ENCODE measurements at regions not wholly inside any gene's neighbourhood (a gene's known extent, or its start where the extent isn't known, plus 50 kb on each side); places are given as distances from the start of the nearest gene placed in this dataset.
"Not testable (repeated sequence)": the region's sequence is repeated elsewhere in the genome, so short reads cannot be mapped to it uniquely, and the experiment has no call there.

- no peak overlapping the region for H3K27ac ChIP-seq (ENCODE audit: low read length)
- no peaks in the 10 kb centered on the region for H3K9me3 ChIP-seq (ENCODE audit: control insufficient read depth, low read depth, low read length)
- H3K36me3 ChIP-seq (ENCODE audit: control insufficient read depth, low read depth, low read length) = no peaks in the 10 kb centered on the region
- no peak overlapping the region for H3K4me3 ChIP-seq (ENCODE audit: low read length)
- H3K27me3 ChIP-seq (ENCODE audit: control insufficient read depth, insufficient read depth, low read length) = no peaks in the 10 kb centered on the region
- H3K9ac ChIP-seq (ENCODE audit: low read length) = no peak overlapping the region
- H3K4me1 ChIP-seq (ENCODE audit: control insufficient read depth, low read depth, low read length) = peaks cover 9% of the 10 kb centered on the region
Measured at GRCh38 chr6:23659125-23659524, 466.9 kb upstream of the NRSN1 start.

GRCh38 chr6:23661549-23661948 lies 464.5 kb upstream of the NRSN1 start:
- Histone ChIP-seq H3K4me3 (ENCODE audit: low read length) (no peak overlapping the region), H3K4me1 (ENCODE audit: control insufficient read depth, low read depth, low read length) (peaks cover 9% of the 10 kb centered on the region), H3K36me3 (ENCODE audit: control insufficient read depth, low read depth, low read length) (no peaks in the 10 kb centered on the region), H3K9me3 (ENCODE audit: control insufficient read depth, low read depth, low read length) (no peaks in the 10 kb centered on the region), H3K27ac (ENCODE audit: low read length) (no peak overlapping the region), H3K27me3 (ENCODE audit: control insufficient read depth, insufficient read depth, low read length) (no peaks in the 10 kb centered on the region), H3K9ac (ENCODE audit: low read length) (no peak overlapping the region)

- H3K4me3 ChIP-seq (ENCODE audit: low read length) = no peak overlapping the region
Measured at GRCh38 chr6:23663096-23663495, 462.9 kb upstream of the NRSN1 start.

GRCh38 chr6:23663652-23664051 lies 462.4 kb upstream of the NRSN1 start:
- peaks cover 9% of the 10 kb centered on the region for H3K4me1 ChIP-seq (ENCODE audit: control insufficient read depth, low read depth, low read length)
- H3K9me3 ChIP-seq (ENCODE audit: control insufficient read depth, low read depth, low read length) = peaks cover 2% of the 10 kb centered on the region
- no peaks in the 10 kb centered on the region for H3K27me3 ChIP-seq (ENCODE audit: control insufficient read depth, insufficient read depth, low read length)
- H3K4me3 ChIP-seq (ENCODE audit: low read length) = no peak overlapping the region
- H3K36me3 ChIP-seq (ENCODE audit: control insufficient read depth, low read depth, low read length) = no peaks in the 10 kb centered on the region
- H3K27ac ChIP-seq (ENCODE audit: low read length) = no peak overlapping the region
- H3K9ac ChIP-seq (ENCODE audit: low read length) = no peak overlapping the region

More at GRCh38 chr6:23663096-23663495, 462.9 kb upstream of the NRSN1 start:
- Histone ChIP-seq H3K36me3 (ENCODE audit: control insufficient read depth, low read depth, low read length) (no peaks in the 10 kb centered on the region), H3K9ac (ENCODE audit: low read length) (no peak overlapping the region), H3K27ac (ENCODE audit: low read length) (no peak overlapping the region), H3K9me3 (ENCODE audit: control insufficient read depth, low read depth, low read length) (peaks cover 2% of the 10 kb centered on the region), H3K4me1 (ENCODE audit: control insufficient read depth, low read depth, low read length) (peaks cover 9% of the 10 kb centered on the region), H3K27me3 (ENCODE audit: control insufficient read depth, insufficient read depth, low read length) (no peaks in the 10 kb centered on the region)

GRCh38 chr6:23665911-23666310 lies 460.1 kb upstream of the NRSN1 start:
- H3K9ac ChIP-seq (ENCODE audit: low read length); H3K4me1 ChIP-seq (ENCODE audit: control insufficient read depth, low read depth, low read length); H3K9me3 ChIP-seq (ENCODE audit: control insufficient read depth, low read depth, low read length): not testable (repeated sequence)

GRCh38 chr6:23672737-23673136 lies 453.3 kb upstream of the NRSN1 start:
- no peak overlapping the region for H3K27ac ChIP-seq (ENCODE audit: low read length)
- H3K27me3 ChIP-seq (ENCODE audit: control insufficient read depth, insufficient read depth, low read length) = no peaks in the 10 kb centered on the region
- H3K9ac ChIP-seq (ENCODE audit: low read length) = no peak overlapping the region
- no peaks in the 10 kb centered on the region for H3K4me1 ChIP-seq (ENCODE audit: control insufficient read depth, low read depth, low read length)
- H3K4me3 ChIP-seq (ENCODE audit: low read length) = no peak overlapping the region
- no peaks in the 10 kb centered on the region for H3K36me3 ChIP-seq (ENCODE audit: control insufficient read depth, low read depth, low read length)
- H3K9me3 ChIP-seq (ENCODE audit: control insufficient read depth, low read depth, low read length) = peaks cover 6% of the 10 kb centered on the region

More at GRCh38 chr6:23665911-23666310, 460.1 kb upstream of the NRSN1 start:
- H3K27me3 ChIP-seq (ENCODE audit: control insufficient read depth, insufficient read depth, low read length); H3K27ac ChIP-seq (ENCODE audit: low read length); H3K36me3 ChIP-seq (ENCODE audit: control insufficient read depth, low read depth, low read length); H3K4me3 ChIP-seq (ENCODE audit: low read length): not testable (repeated sequence)

- Histone ChIP-seq H3K9me3 (ENCODE audit: control insufficient read depth, low read depth, low read length) (peaks cover 2% of the 10 kb centered on the region), H3K27ac (ENCODE audit: low read length) (no peak overlapping the region), H3K9ac (ENCODE audit: low read length) (no peak overlapping the region), H3K27me3 (ENCODE audit: control insufficient read depth, insufficient read depth, low read length) (no peaks in the 10 kb centered on the region), H3K4me3 (ENCODE audit: low read length) (no peak overlapping the region), H3K36me3 (ENCODE audit: control insufficient read depth, low read depth, low read length) (no peaks in the 10 kb centered on the region), H3K4me1 (ENCODE audit: control insufficient read depth, low read depth, low read length) (no peaks in the 10 kb centered on the region)
Measured at GRCh38 chr6:23678626-23679025, 447.4 kb upstream of the NRSN1 start.

- no peak overlapping the region for H3K27ac ChIP-seq (ENCODE audit: low read length)
- no peak overlapping the region for H3K4me3 ChIP-seq (ENCODE audit: low read length)
- H3K27me3 ChIP-seq (ENCODE audit: control insufficient read depth, insufficient read depth, low read length) = no peaks in the 10 kb centered on the region
- H3K9me3 ChIP-seq (ENCODE audit: control insufficient read depth, low read depth, low read length) = no peaks in the 10 kb centered on the region
- no peaks in the 10 kb centered on the region for H3K4me1 ChIP-seq (ENCODE audit: control insufficient read depth, low read depth, low read length)
- no peak overlapping the region for H3K9ac ChIP-seq (ENCODE audit: low read length)
- H3K36me3 ChIP-seq (ENCODE audit: control insufficient read depth, low read depth, low read length) = no peaks in the 10 kb centered on the region
Measured at GRCh38 chr6:23681743-23682142, 444.3 kb upstream of the NRSN1 start.

- no peaks in the 10 kb centered on the region for H3K9me3 ChIP-seq (ENCODE audit: control insufficient read depth, low read depth, low read length)
- H3K27ac ChIP-seq (ENCODE audit: low read length) = no peak overlapping the region
- H3K9ac ChIP-seq (ENCODE audit: low read length) = no peak overlapping the region
- no peak overlapping the region for H3K4me3 ChIP-seq (ENCODE audit: low read length)
- H3K4me1 ChIP-seq (ENCODE audit: control insufficient read depth, low read depth, low read length) = no peaks in the 10 kb centered on the region
- H3K36me3 ChIP-seq (ENCODE audit: control insufficient read depth, low read depth, low read length) = no peaks in the 10 kb centered on the region
- no peaks in the 10 kb centered on the region for H3K27me3 ChIP-seq (ENCODE audit: control insufficient read depth, insufficient read depth, low read length)
Measured at GRCh38 chr6:23688650-23689049, 437.4 kb upstream of the NRSN1 start.

- H3K4me1 ChIP-seq (ENCODE audit: control insufficient read depth, low read depth, low read length) = no peaks in the 10 kb centered on the region
- no peaks in the 10 kb centered on the region for H3K9me3 ChIP-seq (ENCODE audit: control insufficient read depth, low read depth, low read length)
- no peak overlapping the region for H3K27ac ChIP-seq (ENCODE audit: low read length)
- H3K9ac ChIP-seq (ENCODE audit: low read length) = no peak overlapping the region
- no peaks in the 10 kb centered on the region for H3K27me3 ChIP-seq (ENCODE audit: control insufficient read depth, insufficient read depth, low read length)
- no peak overlapping the region for H3K4me3 ChIP-seq (ENCODE audit: low read length)
- H3K36me3 ChIP-seq (ENCODE audit: control insufficient read depth, low read depth, low read length) = no peaks in the 10 kb centered on the region
Measured at GRCh38 chr6:23690453-23691049, 435.5 kb upstream of the NRSN1 start.

GRCh38 chr6:23692184-23692583 lies 433.8 kb upstream of the NRSN1 start:
- H3K36me3 ChIP-seq (ENCODE audit: control insufficient read depth, low read depth, low read length) = no peaks in the 10 kb centered on the region
- no peaks in the 10 kb centered on the region for H3K9me3 ChIP-seq (ENCODE audit: control insufficient read depth, low read depth, low read length)
- no peak overlapping the region for H3K4me3 ChIP-seq (ENCODE audit: low read length)
- no peak overlapping the region for H3K27ac ChIP-seq (ENCODE audit: low read length)
- H3K4me1 ChIP-seq (ENCODE audit: control insufficient read depth, low read depth, low read length) = no peaks in the 10 kb centered on the region
- H3K27me3 ChIP-seq (ENCODE audit: control insufficient read depth, insufficient read depth, low read length) = no peaks in the 10 kb centered on the region
- no peak overlapping the region for H3K9ac ChIP-seq (ENCODE audit: low read length)

- no peak overlapping the region for H3K9ac ChIP-seq (ENCODE audit: low read length)
- no peaks in the 10 kb centered on the region for H3K27me3 ChIP-seq (ENCODE audit: control insufficient read depth, insufficient read depth, low read length)
- no peaks in the 10 kb centered on the region for H3K4me1 ChIP-seq (ENCODE audit: control insufficient read depth, low read depth, low read length)
- H3K9me3 ChIP-seq (ENCODE audit: control insufficient read depth, low read depth, low read length) = no peaks in the 10 kb centered on the region
- no peak overlapping the region for H3K4me3 ChIP-seq (ENCODE audit: low read length)
- no peak overlapping the region for H3K27ac ChIP-seq (ENCODE audit: low read length)
- no peaks in the 10 kb centered on the region for H3K36me3 ChIP-seq (ENCODE audit: control insufficient read depth, low read depth, low read length)
Measured at GRCh38 chr6:23696992-23697391, 429.0 kb upstream of the NRSN1 start.
